ENCODE measurements at regions not wholly inside any gene's neighbourhood (a gene's known extent, or its start where the extent isn't known, plus 50 kb on each side); places are given as distances from the start of the nearest gene placed in this dataset.

GRCh38 chr12:90151491-90152015 is 442.9 kb upstream of the ATP2B1 start:
- 82 to 87% methylated on average over 3 of the region's 3 CpGs for WGBS, 2 donors
- no peak for TF ChIP-seq POLR2A (IDR thresholded peaks at IDR 0.05)
- TF ChIP-seq, protein P1, sequence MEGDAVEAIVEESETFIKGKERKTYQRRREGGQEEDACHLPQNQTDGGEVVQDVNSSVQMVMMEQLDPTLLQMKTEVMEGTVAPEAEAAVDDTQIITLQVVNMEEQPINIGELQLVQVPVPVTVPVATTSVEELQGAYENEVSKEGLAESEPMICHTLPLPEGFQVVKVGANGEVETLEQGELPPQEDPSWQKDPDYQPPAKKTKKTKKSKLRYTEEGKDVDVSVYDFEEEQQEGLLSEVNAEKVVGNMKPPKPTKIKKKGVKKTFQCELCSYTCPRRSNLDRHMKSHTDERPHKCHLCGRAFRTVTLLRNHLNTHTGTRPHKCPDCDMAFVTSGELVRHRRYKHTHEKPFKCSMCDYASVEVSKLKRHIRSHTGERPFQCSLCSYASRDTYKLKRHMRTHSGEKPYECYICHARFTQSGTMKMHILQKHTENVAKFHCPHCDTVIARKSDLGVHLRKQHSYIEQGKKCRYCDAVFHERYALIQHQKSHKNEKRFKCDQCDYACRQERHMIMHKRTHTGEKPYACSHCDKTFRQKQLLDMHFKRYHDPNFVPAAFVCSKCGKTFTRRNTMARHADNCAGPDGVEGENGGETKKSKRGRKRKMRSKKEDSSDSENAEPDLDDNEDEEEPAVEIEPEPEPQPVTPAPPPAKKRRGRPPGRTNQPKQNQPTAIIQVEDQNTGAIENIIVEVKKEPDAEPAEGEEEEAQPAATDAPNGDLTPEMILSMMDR (IDR thresholded peaks at IDR 0.05): no peak
- TF ChIP-seq POLR2AphosphoS5 (IDR thresholded peaks at IDR 0.05): no peak
- no peak for TF ChIP-seq EP300 (IDR thresholded peaks at IDR 0.05)

GRCh38 chr12:90149453-90149852 is 440.8 kb upstream of the ATP2B1 start:
- no peak for TF ChIP-seq EP300 (IDR thresholded peaks at IDR 0.05)
- no peak for TF ChIP-seq POLR2A (IDR thresholded peaks at IDR 0.05)
- TF ChIP-seq POLR2AphosphoS5 (IDR thresholded peaks at IDR 0.05): no peak
- TF ChIP-seq, protein P1 (IDR thresholded peaks at IDR 0.05): no peak
- Histone ChIP-seq H3K27me3 (no peaks in the 10 kb centered on the region), H3K4me3 (no peak overlapping the region), H3K9me3 (peaks cover 0 to under 1% (median 0%) of the 10 kb centered on the region in 4 donors), H3K4me1 (no peaks in the 10 kb centered on the region), H3K27ac (no peak overlapping the region), H3K36me3 (no peaks in the 10 kb centered on the region)
- intact Hi-C loops (cut with DNase I): no loop called here
- no peak for DNase-seq
- WGBS, 2 donors: 97% methylated on average over 1 of the region's 1 CpG

More at GRCh38 chr12:90151491-90152015, 442.9 kb upstream of the ATP2B1 start:
- no peaks in the 10 kb centered on the region for H3K27me3 ChIP-seq
- intact Hi-C loops (cut with DNase I): no loop called here
- no peaks in the 10 kb centered on the region for H3K36me3 ChIP-seq
- H3K4me1 ChIP-seq: no peaks in the 10 kb centered on the region
- peaks cover 0 to 2% (median 0%) of the 10 kb centered on the region in 4 donors for H3K9me3 ChIP-seq
- no peak for DNase-seq
- H3K27ac ChIP-seq: no peak overlapping the region
- no peak overlapping the region for H3K4me3 ChIP-seq

GRCh38 chr12:90129366-90130030 is 420.9 kb upstream of the ATP2B1 start:
- Histone ChIP-seq H3K4me3 (no peak overlapping the region), H3K36me3 (no peaks in the 10 kb centered on the region), H3K9me3 (no peaks in the 10 kb centered on the region), H3K27me3 (no peaks in the 10 kb centered on the region), H3K4me1 (no peaks in the 10 kb centered on the region), H3K27ac (no peak overlapping the region)
- WGBS, 2 donors: 21 to 63% methylated on average over 4 of the region's 4 CpGs
- no peak for DNase-seq
- intact Hi-C loops (cut with DNase I): no loop called here
- TF ChIP-seq POLR2AphosphoS5 (IDR thresholded peaks at IDR 0.05) (no peak), POLR2A (IDR thresholded peaks at IDR 0.05) (no peak), EP300 (IDR thresholded peaks at IDR 0.05) (no peak)
- TF ChIP-seq, protein P1 (IDR thresholded peaks at IDR 0.05): no peak

GRCh38 chr12:90128526-90128925 is 419.9 kb upstream of the ATP2B1 start:
- intact Hi-C loops (cut with DNase I): no loop called here
- 72% methylated on average over 4 of the region's 4 CpGs for WGBS, 2 donors
- Histone ChIP-seq H3K9me3 (no peaks in the 10 kb centered on the region), H3K4me1 (no peaks in the 10 kb centered on the region), H3K36me3 (no peaks in the 10 kb centered on the region), H3K4me3 (no peak overlapping the region), H3K27me3 (no peaks in the 10 kb centered on the region), H3K27ac (no peak overlapping the region)
- TF ChIP-seq, protein P1 (IDR thresholded peaks at IDR 0.05): no peak
- TF ChIP-seq POLR2AphosphoS5 (IDR thresholded peaks at IDR 0.05): no peak
- TF ChIP-seq EP300 (IDR thresholded peaks at IDR 0.05): no peak
- no peak for TF ChIP-seq POLR2A (IDR thresholded peaks at IDR 0.05)
- no peak for DNase-seq

Data from sigmoid colon (tissue), 6 donors.